PC-9 (cell line): ENCODE measurements at regions not wholly inside any gene's neighbourhood (a gene's known extent, or its start where the extent isn't known, plus 50 kb on each side); places are given as distances from the start of the nearest gene placed in this dataset.

Source experiments
- BruUV-seq: library from RNA; stranded (reverse); fragments of 400-500 nt; replicated peaks from 2 replicates; lab custom pipeline; 2021; lab: Mats Ljungman, UMichigan
- CTCF ChIA-PET: fragments of 300-600 bp; sonication (Branson Sonifier 250); formaldehyde crosslinking; loops from one replicate; lab custom pipeline; 2022; ENCODE audit warnings: antibody characterized with exemption; lab: Charles Lee
- POLR2A ChIA-PET: fragments of 300-600 bp; sonication (Branson Sonifier 250); formaldehyde crosslinking; loops from one replicate; lab custom pipeline; 2022; ENCODE audit warnings: antibody characterized with exemption; ENCODE audit not compliant: unreplicated experiment; lab: Charles Lee
- DNase-seq, 2 experiments: peaks; one replicate each; pipeline versions ENCODE4 v3.0.0 to v3.0.0-alpha.2; 2015 to 2022; ENCODE audit warnings: mixed read lengths in 1 of 2
- H2AFZ ChIP-seq: fragments of 200-600 bp; sonication (generic); 2 replicates; pipeline ENCODE4 v1.8.1; 2017; ENCODE audit warnings: antibody characterized with exemption
- H3F3A ChIP-seq: fragments of 200-600 bp; sonication (generic); 2 replicates; pipeline ENCODE4 v1.8.1; 2017; ENCODE audit warnings: antibody characterized with exemption, mild to moderate bottlenecking, low read depth; ENCODE audit not compliant: insufficient read depth
- H3K27ac ChIP-seq: fragments of 200-600 bp; sonication (generic); 2 replicates; pipeline ENCODE4 v1.6.1; 2016; ENCODE audit warnings: mixed run types
- H3K27me3 ChIP-seq: fragments of 200-600 bp; sonication (generic); 2 replicates; pipeline ENCODE4 v1.6.1; 2016; ENCODE audit warnings: low read depth, mixed run types; ENCODE audit not compliant: insufficient read depth
- H3K36me3 ChIP-seq: fragments of 200-600 bp; sonication (generic); 2 replicates; pipeline ENCODE4 v1.6.1; 2016; ENCODE audit warnings: low read depth, mixed run types
- H3K4me1 ChIP-seq: fragments of 200-600 bp; sonication (generic); replicated peaks from 2 replicates; pipeline ENCODE4 v1.6.1; 2016; ENCODE audit warnings: mixed run types; ENCODE audit not compliant: insufficient read depth
- H3K4me2 ChIP-seq: fragments of 200-600 bp; sonication (generic); 2 replicates; pipeline ENCODE4 v1.6.1; 2017; ENCODE audit warnings: mixed run types
- H3K4me3 ChIP-seq: fragments of 200-600 bp; sonication (generic); 2 replicates; pipeline ENCODE4 v1.6.1; 2016; ENCODE audit warnings: mixed run types
- H3K79me2 ChIP-seq: fragments of 200-600 bp; sonication (generic); 2 replicates; pipeline ENCODE4 v1.6.1; 2017; ENCODE audit warnings: low read depth, mixed run types
- H3K9me2 ChIP-seq: fragments of 200-600 bp; sonication (generic); 2 replicates; pipeline ENCODE4 v1.8.1; 2017; ENCODE audit warnings: mild to moderate bottlenecking; ENCODE audit not compliant: insufficient read depth
- H3K9me3 ChIP-seq: fragments of 200-600 bp; sonication (generic); 2 replicates; pipeline ENCODE4 v1.8.1; 2016; ENCODE audit warnings: low read depth; ENCODE audit not compliant: insufficient read depth
- H4K20me1 ChIP-seq: fragments of 200-600 bp; sonication (generic); 2 replicates; pipeline ENCODE4 v1.8.1; 2017; ENCODE audit not compliant: insufficient read depth
- EZH2 ChIP-seq: fragments of 200-600 bp; sonication (generic); IDR thresholded peaks from 2 replicates; pipeline ENCODE4 v1.8.0; 2017; ENCODE audit warnings: antibody characterized with exemption, low read depth
- intact Hi-C: fragments of 100-400 bp; cut with micrococcal nuclease; formaldehyde crosslinking; loops from one replicate; pipeline ENCODE4 v1.10.0; 2022; ENCODE audit not compliant: unreplicated experiment
- TF ChIP-seq, protein P1 (sequence below): fragments of 200-600 bp; sonication (generic); conservative IDR thresholded peaks from 2 replicates; pipeline ENCODE4 v1.6.1; 2017; ENCODE audit warnings: mixed run types, antibody characterized with exemption, mild to moderate bottlenecking, moderate library complexity

DNA sequence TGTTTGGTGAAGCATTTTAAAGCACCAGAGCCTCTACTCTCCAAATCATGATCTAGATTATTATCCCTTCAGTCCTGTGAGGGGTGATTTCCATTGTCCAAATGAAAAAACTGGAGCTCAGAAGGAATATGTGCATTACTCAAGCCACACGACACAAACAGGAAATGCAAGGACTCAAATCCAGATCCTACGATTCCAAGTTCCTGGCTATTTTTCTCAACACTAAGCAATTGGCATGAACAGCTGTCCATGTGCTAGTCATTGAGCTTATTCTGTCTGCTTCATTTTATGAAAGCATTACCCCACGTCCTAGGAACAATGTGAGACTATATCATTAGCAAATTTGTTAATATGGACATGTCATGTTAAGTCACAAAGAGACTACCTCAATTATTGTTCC lies 273.1 kb upstream of the LYPLAL1 start:
- no peaks in the 10 kb centered on the region; the same call in 1 of the 2 replicates for H3K9me3 ChIP-seq
- no peak overlapping the region for H3K27ac ChIP-seq
- no peak overlapping the region for H2AFZ ChIP-seq
- no peaks in the 10 kb centered on the region for H3K4me1 ChIP-seq
- H3K9me2 ChIP-seq: no peaks in the 10 kb centered on the region
- no peaks in the 10 kb centered on the region for H3K27me3 ChIP-seq
- H3K36me3 ChIP-seq: no peaks in the 10 kb centered on the region
- DNase-seq: no peak
- H3K4me2 ChIP-seq: no peak overlapping the region
- intact Hi-C loops: no loop called here
- ChIA-PET POLR2A (no interaction called here), CTCF (no interaction called here)
- TF ChIP-seq, protein P1, sequence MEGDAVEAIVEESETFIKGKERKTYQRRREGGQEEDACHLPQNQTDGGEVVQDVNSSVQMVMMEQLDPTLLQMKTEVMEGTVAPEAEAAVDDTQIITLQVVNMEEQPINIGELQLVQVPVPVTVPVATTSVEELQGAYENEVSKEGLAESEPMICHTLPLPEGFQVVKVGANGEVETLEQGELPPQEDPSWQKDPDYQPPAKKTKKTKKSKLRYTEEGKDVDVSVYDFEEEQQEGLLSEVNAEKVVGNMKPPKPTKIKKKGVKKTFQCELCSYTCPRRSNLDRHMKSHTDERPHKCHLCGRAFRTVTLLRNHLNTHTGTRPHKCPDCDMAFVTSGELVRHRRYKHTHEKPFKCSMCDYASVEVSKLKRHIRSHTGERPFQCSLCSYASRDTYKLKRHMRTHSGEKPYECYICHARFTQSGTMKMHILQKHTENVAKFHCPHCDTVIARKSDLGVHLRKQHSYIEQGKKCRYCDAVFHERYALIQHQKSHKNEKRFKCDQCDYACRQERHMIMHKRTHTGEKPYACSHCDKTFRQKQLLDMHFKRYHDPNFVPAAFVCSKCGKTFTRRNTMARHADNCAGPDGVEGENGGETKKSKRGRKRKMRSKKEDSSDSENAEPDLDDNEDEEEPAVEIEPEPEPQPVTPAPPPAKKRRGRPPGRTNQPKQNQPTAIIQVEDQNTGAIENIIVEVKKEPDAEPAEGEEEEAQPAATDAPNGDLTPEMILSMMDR: no peak
- TF ChIP-seq EZH2: no peak
- no peak overlapping the region for H3K4me3 ChIP-seq
- H3F3A ChIP-seq: no peaks in the 10 kb centered on the region
- no peaks in the 10 kb centered on the region for H4K20me1 ChIP-seq
- no peaks in the 10 kb centered on the region for H3K79me2 ChIP-seq
- no TSS peak for BruUV-seq

- Histone ChIP-seq H3K4me3 (no peak overlapping the region), H4K20me1 (no peaks in the 10 kb centered on the region), H3K79me2 (no peaks in the 10 kb centered on the region), H3K9me3 (no peaks in the 10 kb centered on the region), H3K27me3 (no peaks in the 10 kb centered on the region), H3K4me2 (no peak overlapping the region), H3K36me3 (no peaks in the 10 kb centered on the region), H3K27ac (no peak overlapping the region), H3K9me2 (no peaks in the 10 kb centered on the region), H3F3A (no peaks in the 10 kb centered on the region), H3K4me1 (no peaks in the 10 kb centered on the region), H2AFZ (no peak overlapping the region)
- no TSS peak for BruUV-seq
- intact Hi-C loops: no loop called here
- TF ChIP-seq, protein P1: no peak
- no peak for DNase-seq
- ChIA-PET POLR2A (no interaction called here), CTCF (no interaction called here)
Observed at GRCh38 chr1:218904416-218904815, 269.3 kb upstream of the LYPLAL1 start.

DNA sequence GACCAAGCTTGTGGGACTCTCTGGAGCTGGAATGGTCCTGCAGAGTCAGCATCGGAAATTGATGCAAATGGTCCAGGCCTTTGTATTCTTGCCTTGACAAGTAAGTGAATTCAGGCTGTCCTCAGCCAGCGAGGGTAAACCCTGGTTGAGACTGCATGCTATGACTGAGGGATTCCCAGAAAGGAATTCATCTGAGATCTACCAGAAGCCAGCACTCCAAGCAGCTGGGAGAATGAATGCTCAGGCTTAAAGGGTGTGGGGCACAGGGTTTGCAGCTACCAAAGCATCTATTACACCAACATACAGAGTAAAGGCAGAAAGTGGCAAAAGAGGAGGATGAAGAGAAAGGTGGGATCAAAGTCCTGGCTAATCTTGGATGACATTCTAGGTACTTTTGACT lies 257.0 kb upstream of the LYPLAL1 start:
- Histone ChIP-seq H3K36me3 (no peaks in the 10 kb centered on the region), H2AFZ (no peak overlapping the region), H3K79me2 (no peaks in the 10 kb centered on the region), H3K4me1 (no peaks in the 10 kb centered on the region), H3K27ac (no peak overlapping the region), H3K4me2 (no peak overlapping the region), H3K9me3 (no peaks in the 10 kb centered on the region), H4K20me1 (no peaks in the 10 kb centered on the region), H3K9me2 (no peaks in the 10 kb centered on the region), H3K4me3 (no peak overlapping the region), H3F3A (no peaks in the 10 kb centered on the region), H3K27me3 (no peaks in the 10 kb centered on the region)
- TF ChIP-seq EZH2: no peak
- TF ChIP-seq, protein P1: no peak
- intact Hi-C loops: no loop called here
- no TSS peak for BruUV-seq
- CTCF ChIA-PET: no interaction called here
- POLR2A ChIA-PET: interaction anchor here (0.9 kb wide), 1 partner anchor 217 kb away, joined by 5 read pairs; no protein-coding TSS in a partner anchor
- DNase-seq: no peak
